ENCODE measurements at regions not wholly inside any gene's neighbourhood (a gene's known extent, or its start where the extent isn't known, plus 50 kb on each side); places are given as distances from the start of the nearest gene placed in this dataset.

GRCh38 chr14:39998114-39998513, 565.9 kb upstream of the FBXO33 start:
- DNase-seq, result no peak

GRCh38 chr14:39991041-39991440, 558.8 kb upstream of the FBXO33 start:
- no peak for DNase-seq

- DNase-seq, result no peak
These were observed 556.7 kb upstream of the FBXO33 start for GRCh38 chr14:39988939-39989338.

GRCh38 chr14:39984323-39984722, 552.1 kb upstream of the FBXO33 start:
- no peak for DNase-seq

GRCh38 chr14:39977198-39977597, 545.0 kb upstream of the FBXO33 start:
- no peak for DNase-seq

GRCh38 chr14:39974036-39974435, 541.8 kb upstream of the FBXO33 start:
- no peak for DNase-seq

- no peak for DNase-seq
These were observed 540.5 kb upstream of the FBXO33 start for GRCh38 chr14:39972704-39973103.

- no peak for DNase-seq
These were observed 535.7 kb upstream of the FBXO33 start for GRCh38 chr14:39967885-39968284.

- no peak for DNase-seq
These were observed 525.8 kb upstream of the FBXO33 start for GRCh38 chr14:39957987-39958386.

- DNase-seq, result no peak
These were observed 525.1 kb upstream of the FBXO33 start for GRCh38 chr14:39957290-39957689.

GRCh38 chr14:39956372-39956771, 524.1 kb upstream of the FBXO33 start:
- no peak for DNase-seq

- DNase-seq, result no peak
These were observed 516.0 kb upstream of the FBXO33 start for GRCh38 chr14:39948235-39948634.

GRCh38 chr14:39946807-39947206, 514.6 kb upstream of the FBXO33 start:
- no peak for DNase-seq

- no peak for DNase-seq
These were observed 506.8 kb upstream of the FBXO33 start for GRCh38 chr14:39939023-39939422.

- DNase-seq, result no peak
These were observed 480.2 kb upstream of the FBXO33 start for GRCh38 chr14:39912192-39913100.

GRCh38 chr14:39897657-39898056, 465.4 kb upstream of the FBXO33 start:
- DNase-seq, result no peak

GRCh38 chr14:39890026-39890425, 457.8 kb upstream of the FBXO33 start:
- DNase-seq, result no peak

- DNase-seq, result no peak
These were observed 451.9 kb upstream of the FBXO33 start for GRCh38 chr14:39884091-39884490.

- DNase-seq, result no peak
These were observed 448.7 kb upstream of the FBXO33 start for GRCh38 chr14:39880965-39881364.

- no peak for DNase-seq
These were observed 448.0 kb upstream of the FBXO33 start for GRCh38 chr14:39880106-39880695.

- DNase-seq, result no peak
These were observed 445.5 kb upstream of the FBXO33 start for GRCh38 chr14:39877577-39878190.

- DNase-seq, result no peak
These were observed 444.7 kb upstream of the FBXO33 start for GRCh38 chr14:39876916-39877315.

- no peak for DNase-seq
These were observed 442.8 kb upstream of the FBXO33 start for GRCh38 chr14:39875028-39875427.

Measured in right lung (tissue), 2 donors.